ENCODE measurements at regions not wholly inside any gene's neighbourhood (a gene's known extent, or its start where the extent isn't known, plus 50 kb on each side); places are given as distances from the start of the nearest gene placed in this dataset.
"Not testable (repeated sequence)": the region's sequence is repeated elsewhere in the genome, so short reads cannot be mapped to it uniquely, and the experiment has no call there.

GRCh38 chr21:27550287-27550686, 583.4 kb upstream of the ADAMTS5 start:
- no peak for TF ChIP-seq CTCF (IDR thresholded peaks at IDR 0.05; ENCODE audit: low read depth, low read length, missing control alignments)
- no peak overlapping the region for H3K4me3 ChIP-seq (replicated peaks; ENCODE audit: low read depth, low read length)
- DNase-seq (ENCODE audit: extremely low read depth, low read depth), result no peak

GRCh38 chr21:27548486-27548885, 581.6 kb upstream of the ADAMTS5 start:
- no peak for TF ChIP-seq CTCF (IDR thresholded peaks at IDR 0.05; ENCODE audit: low read depth, low read length, missing control alignments)
- no peak for DNase-seq (ENCODE audit: extremely low read depth, low read depth)
- H3K4me3 ChIP-seq (replicated peaks; ENCODE audit: low read depth, low read length), result no peak overlapping the region

- no peak overlapping the region for H3K4me3 ChIP-seq (replicated peaks; ENCODE audit: low read depth, low read length)
- no peak for DNase-seq (ENCODE audit: extremely low read depth, low read depth)
- no peak for TF ChIP-seq CTCF (IDR thresholded peaks at IDR 0.05; ENCODE audit: low read depth, low read length, missing control alignments)
Observed at GRCh38 chr21:27545754-27546349, 579.0 kb upstream of the ADAMTS5 start.

GRCh38 chr21:27542126-27542525, 575.2 kb upstream of the ADAMTS5 start:
- not testable (repeated sequence) for DNase-seq (ENCODE audit: extremely low read depth, low read depth); H3K4me3 ChIP-seq (replicated peaks; ENCODE audit: low read depth, low read length)

- H3K4me3 ChIP-seq (replicated peaks; ENCODE audit: low read depth, low read length), result no peak overlapping the region
- DNase-seq (ENCODE audit: extremely low read depth, low read depth), result no peak
- no peak for TF ChIP-seq CTCF (IDR thresholded peaks at IDR 0.05; ENCODE audit: low read depth, low read length, missing control alignments)
Observed at GRCh38 chr21:27536319-27536718, 569.4 kb upstream of the ADAMTS5 start.

GRCh38 chr21:27535188-27535587, 568.3 kb upstream of the ADAMTS5 start:
- no peak overlapping the region for H3K4me3 ChIP-seq (replicated peaks; ENCODE audit: low read depth, low read length)
- no peak for TF ChIP-seq CTCF (IDR thresholded peaks at IDR 0.05; ENCODE audit: low read depth, low read length, missing control alignments)
- DNase-seq (ENCODE audit: extremely low read depth, low read depth), result no peak

- no peak for TF ChIP-seq CTCF (IDR thresholded peaks at IDR 0.05; ENCODE audit: low read depth, low read length, missing control alignments)
- DNase-seq (ENCODE audit: extremely low read depth, low read depth), result no peak
- no peak overlapping the region for H3K4me3 ChIP-seq (replicated peaks; ENCODE audit: low read depth, low read length)
Observed at GRCh38 chr21:27534206-27534605, 567.3 kb upstream of the ADAMTS5 start.

All from HFF-Myc (cell line).